ENCODE measurements at regions not wholly inside any gene's neighbourhood (a gene's known extent, or its start where the extent isn't known, plus 50 kb on each side); places are given as distances from the start of the nearest gene placed in this dataset.

- Histone ChIP-seq H3K9me3 (ENCODE audit: control insufficient read depth, low read depth, low read length) (no peaks in the 10 kb centered on the region), H3K4me1 (ENCODE audit: control insufficient read depth, extremely low read depth, insufficient read depth, low read length) (no peaks in the 10 kb centered on the region), H3K79me2 (ENCODE audit: control insufficient read depth, insufficient read depth, low read length) (no peaks in the 10 kb centered on the region), H3K27ac (ENCODE audit: control insufficient read depth, insufficient read depth, low read length) (no peak overlapping the region), H2AFZ (ENCODE audit: control insufficient read depth, low read length) (no peak overlapping the region), H3K9me1 (ENCODE audit: control insufficient read depth, extremely low read depth, insufficient read depth, low read length) (no peaks in the 10 kb centered on the region), H3K36me3 (ENCODE audit: control insufficient read depth in 2 of 2, extremely low read depth in 1 of 2, insufficient read depth in 2 of 2, low read length in 2 of 2) (no peaks in the 10 kb centered on the region), H3K4me3 (ENCODE audit: control insufficient read depth in 2 of 3, extremely low read depth in 1 of 3, insufficient read depth in 2 of 3, low read depth in 1 of 3, low read length in 3 of 3) (no peak overlapping the region), H3K27me3 (ENCODE audit: control insufficient read depth, extremely low read depth, insufficient read depth, low read length) (peaks cover 11% of the 10 kb centered on the region), H3K4me2 (ENCODE audit: control insufficient read depth, extremely low read depth, insufficient read depth, low read depth, low read length) (no peak overlapping the region), H3K9ac (ENCODE audit: control insufficient read depth, extremely low read depth, insufficient read depth, low read length) (no peak overlapping the region), H4K20me1 (ENCODE audit: control insufficient read depth, extremely low read depth, insufficient read depth, low read length) (no peaks in the 10 kb centered on the region)
- no peak for FAIRE-seq
- no peak for DNase-seq (ENCODE audit: low read depth, low spot score)
- TF ChIP-seq CTCF (optimal IDR thresholded peaks at IDR 0.05 in 1 of 3, IDR thresholded peaks at IDR 0.05 in 1 of 3, conservative IDR thresholded peaks at IDR 0.05 in 1 of 3; ENCODE audit: extremely low read depth in 1 of 3, insufficient read depth in 2 of 3, low read length in 3 of 3) (no peak), EZH2 (IDR thresholded peaks at IDR 0.05; ENCODE audit: low read length) (no peak)
- dilution Hi-C loops (cut with MboI; ENCODE audit: extremely low pct_ligation_motif_present, low sequenced_read_pairs) = no loop called here
These were observed 69.6 kb downstream of the ADRA2C start for GRCh38 chr4:3835527-3836405.

- no peaks in the 10 kb centered on the region for H3K79me2 ChIP-seq (ENCODE audit: control insufficient read depth, insufficient read depth, low read length)
- no peaks in the 10 kb centered on the region for H4K20me1 ChIP-seq (ENCODE audit: control insufficient read depth, extremely low read depth, insufficient read depth, low read length)
- H3K27ac ChIP-seq (ENCODE audit: control insufficient read depth, insufficient read depth, low read length) = no peak overlapping the region
- FAIRE-seq (no peak), DNase-seq (ENCODE audit: low read depth, low spot score) (no peak)
- no peak overlapping the region for H2AFZ ChIP-seq (ENCODE audit: control insufficient read depth, low read length)
- H3K4me2 ChIP-seq (ENCODE audit: control insufficient read depth, extremely low read depth, insufficient read depth, low read depth, low read length) = no peak overlapping the region
- H3K4me1 ChIP-seq (ENCODE audit: control insufficient read depth, extremely low read depth, insufficient read depth, low read length) = no peaks in the 10 kb centered on the region
- TF ChIP-seq EZH2 (IDR thresholded peaks at IDR 0.05; ENCODE audit: low read length) (no peak), CTCF (optimal IDR thresholded peaks at IDR 0.05 in 1 of 3, IDR thresholded peaks at IDR 0.05 in 1 of 3, conservative IDR thresholded peaks at IDR 0.05 in 1 of 3; ENCODE audit: extremely low read depth in 1 of 3, insufficient read depth in 2 of 3, low read length in 3 of 3) (no peak)
- peaks cover 11% of the 10 kb centered on the region for H3K27me3 ChIP-seq (ENCODE audit: control insufficient read depth, extremely low read depth, insufficient read depth, low read length)
- H3K9me3 ChIP-seq (ENCODE audit: control insufficient read depth, low read depth, low read length) = no peaks in the 10 kb centered on the region
- no peaks in the 10 kb centered on the region for H3K36me3 ChIP-seq (ENCODE audit: control insufficient read depth in 2 of 2, extremely low read depth in 1 of 2, insufficient read depth in 2 of 2, low read length in 2 of 2)
- H3K4me3 ChIP-seq (ENCODE audit: control insufficient read depth in 2 of 3, extremely low read depth in 1 of 3, insufficient read depth in 2 of 3, low read depth in 1 of 3, low read length in 3 of 3) = no peak overlapping the region
- H3K9me1 ChIP-seq (ENCODE audit: control insufficient read depth, extremely low read depth, insufficient read depth, low read length) = no peaks in the 10 kb centered on the region
- H3K9ac ChIP-seq (ENCODE audit: control insufficient read depth, extremely low read depth, insufficient read depth, low read length) = no peak overlapping the region
- dilution Hi-C loops (cut with MboI; ENCODE audit: extremely low pct_ligation_motif_present, low sequenced_read_pairs) = no loop called here
These were observed 70.2 kb downstream of the ADRA2C start for GRCh38 chr4:3836406-3836755.
